ENCODE measurements at regions not wholly inside any gene's neighbourhood (a gene's known extent, or its start where the extent isn't known, plus 50 kb on each side); places are given as distances from the start of the nearest gene placed in this dataset.

DNA sequence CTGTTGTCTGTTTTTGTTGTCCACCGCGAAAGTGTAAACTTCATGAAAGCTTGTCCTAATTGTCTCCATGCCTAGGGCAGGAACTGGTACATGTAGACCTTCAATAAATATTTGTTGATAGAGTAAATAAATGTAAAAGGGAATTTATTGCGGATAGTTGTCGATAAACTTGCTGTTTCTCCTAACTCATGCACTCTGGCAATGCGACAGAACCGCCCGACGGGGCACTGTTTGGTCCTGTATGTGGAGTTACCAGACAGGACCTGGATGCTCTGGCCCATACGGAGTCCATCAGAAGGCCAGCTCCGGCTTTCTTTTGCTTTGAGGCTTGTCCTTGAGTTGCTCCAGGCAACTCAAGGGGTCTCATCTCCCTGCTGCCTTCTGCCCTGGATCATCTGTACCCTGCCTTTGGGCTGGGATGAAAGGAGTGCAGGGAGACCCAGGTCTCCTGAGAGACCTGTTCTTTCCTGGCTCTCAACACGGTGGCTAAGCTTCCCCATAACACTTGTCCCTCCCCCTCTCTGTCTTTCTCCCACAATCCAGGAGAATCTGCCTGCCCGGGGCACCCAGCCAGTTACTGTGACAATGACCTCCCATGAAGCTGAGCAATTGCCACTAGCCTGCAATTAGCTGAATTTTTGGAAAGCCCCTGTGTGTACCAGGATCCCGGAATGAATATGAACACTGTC, 149.5 kb upstream of the PTCH1 start:
- TF ChIP-seq CHD2 (IDR thresholded peaks at IDR 0.05; ENCODE audit: low read depth, low read length) (no peak), CTCF (IDR thresholded peaks at IDR 0.05 in 2 of 3, conservative IDR thresholded peaks at IDR 0.05 in 1 of 3; ENCODE audit: insufficient read depth in 2 of 3, low read depth in 1 of 3, low read length in 3 of 3) (no peak), TEAD4 (IDR thresholded peaks at IDR 0.05; ENCODE audit: low read length) (no peak), TEAD4 (CRISPR knock-in tag; IDR thresholded peaks at IDR 0.05; ENCODE audit: borderline replicate concordance) (no peak), XRCC3 (IDR thresholded peaks at IDR 0.05) (no peak), ZBTB1 (CRISPR knock-in tag; IDR thresholded peaks at IDR 0.05; ENCODE audit: borderline replicate concordance, low read depth) (no peak), ZNF766 (CRISPR knock-in tag; conservative IDR thresholded peaks at IDR 0.05) (no peak), DPF2 (IDR thresholded peaks at IDR 0.05) (no peak)

All from K562 (cell line).